ENCODE measurements at regions not wholly inside any gene's neighbourhood (a gene's known extent, or its start where the extent isn't known, plus 50 kb on each side); places are given as distances from the start of the nearest gene placed in this dataset.

- Histone ChIP-seq H3K27me3 (ENCODE audit: low read length) (no peaks in the 10 kb centered on the region), H3K9me2 (replicated peaks; ENCODE audit: insufficient read depth, low read length) (no peaks in the 10 kb centered on the region), H3K27ac (ENCODE audit: low read depth, low read length) (no peak overlapping the region), H2AFZ (ENCODE audit: low read depth, low read length, severe bottlenecking) (no peak overlapping the region), H3K4me3 (ENCODE audit: insufficient read depth, low read length, poor library complexity, severe bottlenecking) (no peak overlapping the region), H3F3A (ENCODE audit: insufficient read depth) (no peaks in the 10 kb centered on the region), H3K9me3 (ENCODE audit: insufficient read depth, low read length) (no peaks in the 10 kb centered on the region), H3K9ac (ENCODE audit: low read length) (no peak overlapping the region), H3K36me3 (ENCODE audit: low read length) (no peaks in the 10 kb centered on the region), H3K4me2 (ENCODE audit: low read depth, low read length, poor library complexity, severe bottlenecking) (no peak overlapping the region), H3K79me2 (ENCODE audit: insufficient read depth, low read length) (no peaks in the 10 kb centered on the region), H4K20me1 (ENCODE audit: low read depth, low read length) (no peaks in the 10 kb centered on the region)
- TF ChIP-seq EZH2phosphoT487 (conservative IDR thresholded peaks at IDR 0.05; ENCODE audit: low read length), result no peak
- TF ChIP-seq, protein P1, sequence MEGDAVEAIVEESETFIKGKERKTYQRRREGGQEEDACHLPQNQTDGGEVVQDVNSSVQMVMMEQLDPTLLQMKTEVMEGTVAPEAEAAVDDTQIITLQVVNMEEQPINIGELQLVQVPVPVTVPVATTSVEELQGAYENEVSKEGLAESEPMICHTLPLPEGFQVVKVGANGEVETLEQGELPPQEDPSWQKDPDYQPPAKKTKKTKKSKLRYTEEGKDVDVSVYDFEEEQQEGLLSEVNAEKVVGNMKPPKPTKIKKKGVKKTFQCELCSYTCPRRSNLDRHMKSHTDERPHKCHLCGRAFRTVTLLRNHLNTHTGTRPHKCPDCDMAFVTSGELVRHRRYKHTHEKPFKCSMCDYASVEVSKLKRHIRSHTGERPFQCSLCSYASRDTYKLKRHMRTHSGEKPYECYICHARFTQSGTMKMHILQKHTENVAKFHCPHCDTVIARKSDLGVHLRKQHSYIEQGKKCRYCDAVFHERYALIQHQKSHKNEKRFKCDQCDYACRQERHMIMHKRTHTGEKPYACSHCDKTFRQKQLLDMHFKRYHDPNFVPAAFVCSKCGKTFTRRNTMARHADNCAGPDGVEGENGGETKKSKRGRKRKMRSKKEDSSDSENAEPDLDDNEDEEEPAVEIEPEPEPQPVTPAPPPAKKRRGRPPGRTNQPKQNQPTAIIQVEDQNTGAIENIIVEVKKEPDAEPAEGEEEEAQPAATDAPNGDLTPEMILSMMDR (IDR thresholded peaks at IDR 0.05; ENCODE audit: insufficient read depth, low read length, poor library complexity, severe bottlenecking), result no peak
Measured at GRCh38 chr3:99248913-99249312, 347.4 kb upstream of the DCBLD2 start.

- Histone ChIP-seq H4K20me1 (ENCODE audit: low read depth, low read length) (no peaks in the 10 kb centered on the region), H3K4me2 (ENCODE audit: low read depth, low read length, poor library complexity, severe bottlenecking) (no peak overlapping the region), H3K9ac (ENCODE audit: low read length) (no peak overlapping the region), H3K36me3 (ENCODE audit: low read length) (no peaks in the 10 kb centered on the region), H3K27ac (ENCODE audit: low read depth, low read length) (no peak overlapping the region), H3K4me3 (ENCODE audit: insufficient read depth, low read length, poor library complexity, severe bottlenecking) (no peak overlapping the region), H3K27me3 (ENCODE audit: low read length) (no peaks in the 10 kb centered on the region), H3K9me2 (replicated peaks; ENCODE audit: insufficient read depth, low read length) (no peaks in the 10 kb centered on the region), H3K79me2 (ENCODE audit: insufficient read depth, low read length) (no peaks in the 10 kb centered on the region), H3F3A (ENCODE audit: insufficient read depth) (no peaks in the 10 kb centered on the region), H3K9me3 (ENCODE audit: insufficient read depth, low read length) (no peaks in the 10 kb centered on the region), H2AFZ (ENCODE audit: low read depth, low read length, severe bottlenecking) (no peak overlapping the region)
- no peak for TF ChIP-seq EZH2phosphoT487 (conservative IDR thresholded peaks at IDR 0.05; ENCODE audit: low read length)
- TF ChIP-seq, protein P1 (IDR thresholded peaks at IDR 0.05; ENCODE audit: insufficient read depth, low read length, poor library complexity, severe bottlenecking), result no peak
Measured at GRCh38 chr3:99248130-99248529, 346.6 kb upstream of the DCBLD2 start.

DNA sequence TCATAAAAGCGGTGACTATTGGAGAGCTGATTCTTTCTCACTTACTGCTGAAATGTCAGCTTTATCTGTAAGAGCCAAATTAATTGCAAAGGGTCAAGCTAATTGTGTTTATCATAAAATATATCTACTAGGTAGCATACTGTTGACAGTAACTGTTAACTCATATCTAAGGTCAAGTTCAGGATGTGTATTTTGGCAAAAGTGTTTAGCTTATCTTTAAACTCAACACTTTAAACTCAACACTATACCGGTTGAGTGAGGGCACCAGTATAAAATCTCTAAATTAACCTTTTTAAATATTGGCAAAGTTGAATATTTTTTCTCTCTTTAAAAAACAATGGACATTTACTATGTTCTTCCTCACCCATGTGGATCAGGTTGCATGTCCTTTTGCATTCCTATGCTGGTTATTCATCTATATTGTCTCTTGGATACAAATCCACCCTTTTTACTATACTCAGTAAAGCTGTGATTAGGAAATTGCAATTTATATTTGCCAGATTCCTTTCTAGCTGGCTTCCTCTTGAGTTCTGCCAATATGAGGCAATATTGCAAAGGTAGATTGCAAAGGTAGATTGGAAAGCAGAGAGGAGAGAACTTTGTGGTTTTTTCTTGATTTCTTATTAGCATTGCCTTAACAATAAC, 344.6 kb upstream of the DCBLD2 start:
- Histone ChIP-seq H3K4me2 (ENCODE audit: low read depth, low read length, poor library complexity, severe bottlenecking) (no peak overlapping the region), H3K27ac (ENCODE audit: low read depth, low read length) (no peak overlapping the region), H2AFZ (ENCODE audit: low read depth, low read length, severe bottlenecking) (no peak overlapping the region)

More for the DNA sequence above, 344.6 kb upstream of the DCBLD2 start:
- Histone ChIP-seq H3K27me3 (ENCODE audit: low read length) (no peaks in the 10 kb centered on the region), H3K4me3 (ENCODE audit: insufficient read depth, low read length, poor library complexity, severe bottlenecking) (no peak overlapping the region), H4K20me1 (ENCODE audit: low read depth, low read length) (no peaks in the 10 kb centered on the region), H3F3A (ENCODE audit: insufficient read depth) (no peaks in the 10 kb centered on the region), H3K9me3 (ENCODE audit: insufficient read depth, low read length) (no peaks in the 10 kb centered on the region), H3K9me2 (replicated peaks; ENCODE audit: insufficient read depth, low read length) (no peaks in the 10 kb centered on the region), H3K79me2 (ENCODE audit: insufficient read depth, low read length) (no peaks in the 10 kb centered on the region), H3K36me3 (ENCODE audit: low read length) (no peaks in the 10 kb centered on the region), H3K9ac (ENCODE audit: low read length) (no peak overlapping the region)
- TF ChIP-seq EZH2phosphoT487 (conservative IDR thresholded peaks at IDR 0.05; ENCODE audit: low read length), result no peak
- TF ChIP-seq, protein P1 (IDR thresholded peaks at IDR 0.05; ENCODE audit: insufficient read depth, low read length, poor library complexity, severe bottlenecking), result no peak

Measured in SU-DHL-6 (cell line).